ENCODE measurements at regions not wholly inside any gene's neighbourhood (a gene's known extent, or its start where the extent isn't known, plus 50 kb on each side); places are given as distances from the start of the nearest gene placed in this dataset.

GRCh38 chr3:174783502-174783901 is 75.6 kb upstream of the NAALADL2 start:
- H2AK5ac ChIP-seq (ENCODE audit: low read depth, low read length), result no peak overlapping the region
- H2BK120ac ChIP-seq (replicated peaks; ENCODE audit: low read depth, low read length), result no peak overlapping the region
- 98% methylated on average over 2 of the region's 2 CpGs; no CpG with 5 or more reads in 1 of the 2 experiments for WGBS, 2 experiments (ENCODE audit: extremely low coverage in 1 of 2, insufficient coverage in 1 of 2, insufficient read length in 1 of 2, insufficient replicate concordance in 2 of 2, low coverage in 1 of 2, low lambda C conversion rate in 2 of 2, missing lambda C conversion rate in 1 of 2)
- H3K79me1 ChIP-seq (ENCODE audit: low read depth, low read length), result no peaks in the 10 kb centered on the region
- no peak overlapping the region for H2BK12ac ChIP-seq (ENCODE audit: low read depth, low read length)
- H3K27ac ChIP-seq (ENCODE audit: low read depth, low read length), result no peak overlapping the region
- no peak overlapping the region for H3K18ac ChIP-seq (ENCODE audit: extremely low read depth, low read length)
- ChIA-PET POLR2A (ENCODE audit: partially characterized antibody) (no interaction called here), CTCF (ENCODE audit: partially characterized antibody) (no interaction called here)
- H2BK15ac ChIP-seq (ENCODE audit: low read length), result no peak overlapping the region
- no peaks in the 10 kb centered on the region for H3K79me2 ChIP-seq (ENCODE audit: control insufficient read depth in 1 of 2, insufficient read depth in 2 of 2, low read length in 2 of 2)
- FAIRE-seq (no peak), DNase-seq (ENCODE audit: low read depth in 1 of 2, low spot score in 2 of 2) (no peak)
- H4K91ac ChIP-seq (replicated peaks; ENCODE audit: insufficient read length, low read length), result no peak overlapping the region
- no peak overlapping the region for H3K4me3 ChIP-seq (ENCODE audit: extremely low read depth in 1 of 4, insufficient read depth in 2 of 4, low read depth in 3 of 4, low read length in 4 of 4)
- no peak overlapping the region for H2AFZ ChIP-seq (ENCODE audit: low read length)
- H3K36me3 ChIP-seq (ENCODE audit: control insufficient read depth in 2 of 4, insufficient read depth in 4 of 4, low read length in 3 of 4), result no peaks in the 10 kb centered on the region
- no peak overlapping the region for H4K5ac ChIP-seq (ENCODE audit: insufficient read length, low read depth, low read length)
- no peak overlapping the region for H3K4ac ChIP-seq (replicated peaks; ENCODE audit: insufficient read length, low read depth, low read length)
- H3K4me2 ChIP-seq (ENCODE audit: insufficient read depth in 1 of 2, low read depth in 2 of 2, low read length in 2 of 2), result no peak overlapping the region
- no peaks in the 10 kb centered on the region for H3K27me3 ChIP-seq (replicated peaks in 1 of 4; ENCODE audit: control insufficient read depth in 3 of 4, extremely low read depth in 1 of 4, insufficient read depth in 3 of 4, low read length in 3 of 4)
- no peak overlapping the region for H3K56ac ChIP-seq (replicated peaks; ENCODE audit: insufficient read length, low read depth, low read length)
- no peak overlapping the region for H4K8ac ChIP-seq (ENCODE audit: extremely low read depth, insufficient read depth, low read length)
- H2BK20ac ChIP-seq (ENCODE audit: low read length), result no peak overlapping the region
- no peaks in the 10 kb centered on the region for H3K23me2 ChIP-seq (ENCODE audit: low read depth, low read length)
- H3K14ac ChIP-seq (ENCODE audit: insufficient read length), result no peak overlapping the region
- H2BK5ac ChIP-seq (ENCODE audit: low read depth, low read length), result no peak overlapping the region
- H4K20me1 ChIP-seq (replicated peaks in 1 of 2; ENCODE audit: control insufficient read depth in 1 of 2, insufficient read depth in 2 of 2, low read length in 2 of 2), result no peaks in the 10 kb centered on the region
- H3K9ac ChIP-seq (replicated peaks in 1 of 4; ENCODE audit: extremely low read depth in 1 of 4, low read depth in 3 of 4, low read length in 3 of 4), result no peak overlapping the region
- H3K9me3 ChIP-seq (ENCODE audit: insufficient read depth in 2 of 2, low read depth in 1 of 2, low read length in 1 of 2), result no peaks in the 10 kb centered on the region
- no peak overlapping the region for H3K23ac ChIP-seq (ENCODE audit: insufficient read length)
- no peaks in the 10 kb centered on the region for H3K4me1 ChIP-seq (replicated peaks in 1 of 4; ENCODE audit: control insufficient read depth in 3 of 4, insufficient read depth in 4 of 4, low read length in 3 of 4)
- TF ChIP-seq POLR2AphosphoS5 (IDR thresholded peaks at IDR 0.05; ENCODE audit: low read depth, low read length) (no peak), TBP (IDR thresholded peaks at IDR 0.05; ENCODE audit: low read depth, low read length) (no peak), SP2 (IDR thresholded peaks at IDR 0.05; ENCODE audit: low read length) (no peak), EP300 (IDR thresholded peaks at IDR 0.05; ENCODE audit: borderline replicate concordance in 1 of 2, low read depth in 2 of 2, low read length in 2 of 2) (no peak), HDAC6 (IDR thresholded peaks at IDR 0.05; ENCODE audit: low read depth, low read length) (no peak), TAF7 (optimal IDR thresholded peaks at IDR 0.05; ENCODE audit: borderline replicate concordance, low read depth, low read length) (no peak), GABPA (IDR thresholded peaks at IDR 0.05; ENCODE audit: borderline replicate concordance, insufficient read depth, low read length) (no peak), BCL11A (IDR thresholded peaks at IDR 0.05; ENCODE audit: low read depth in 2 of 2, low read length in 2 of 2) (no peak), RBBP5 (IDR thresholded peaks at IDR 0.05; ENCODE audit: borderline replicate concordance, low read depth, low read length) (no peak), USF2 (IDR thresholded peaks at IDR 0.05; ENCODE audit: low read length) (no peak), RXRA (IDR thresholded peaks at IDR 0.05; ENCODE audit: insufficient read depth, low read depth, low read length) (no peak), TEAD4 (IDR thresholded peaks at IDR 0.05; ENCODE audit: low read depth, low read length) (no peak), SIRT6 (IDR thresholded peaks at IDR 0.05; ENCODE audit: low read length) (no peak), TCF12 (IDR thresholded peaks at IDR 0.05; ENCODE audit: low read depth, low read length) (no peak)
